ENCODE measurements at regions not wholly inside any gene's neighbourhood (a gene's known extent, or its start where the extent isn't known, plus 50 kb on each side); places are given as distances from the start of the nearest gene placed in this dataset.

- TF ChIP-seq NR2C1 (IDR thresholded peaks at IDR 0.05) (no peak), NR2C1 (tag; IDR thresholded peaks at IDR 0.05) (no peak), FOXJ3 (CRISPR knock-in tag; IDR thresholded peaks at IDR 0.05) (no peak)
Measured at GRCh38 chr6:114465511-114465910, 122.7 kb upstream of the HS3ST5 start.

Measured in K562 (cell line).